Right lobe of liver (tissue), 4 donors: ENCODE measurements at regions not wholly inside any gene's neighbourhood (a gene's known extent, or its start where the extent isn't known, plus 50 kb on each side); places are given as distances from the start of the nearest gene placed in this dataset.

Experiments used
- CTCF ChIP-seq, 4 donors: fragments of 200-600 bp in 3 of 4; fragments of 450-650 bp in 1 of 4; IDR thresholded peaks; one replicate each; pipeline versions ENCODE4 v1.5.1 to v1.8.0; 2016 to 2022; ENCODE audit warnings: antibody characterized with exemption in 4 of 4, mild to moderate bottlenecking in 2 of 4
- POLR2A ChIP-seq: fragments of 450-650 bp; IDR thresholded peaks from one replicate; pipeline ENCODE4 v1.6.1; 2017; ENCODE audit warnings: antibody characterized with exemption, mild to moderate bottlenecking
- donor health status: DM: no; HTN: no; CAD: no.
- donor health status: DM: no; HTN: no; CAD: no.
- donor health status: DM: no; HTN: yes; CAD: no.

GRCh38 chr2:203600286-203600685 is 65.2 kb upstream of the RAPH1 start:
- no peak for TF ChIP-seq CTCF (IDR thresholded peaks at IDR 0.05)
- TF ChIP-seq POLR2A = no peak
